B cell (primary cell): ENCODE measurements at regions not wholly inside any gene's neighbourhood (a gene's known extent, or its start where the extent isn't known, plus 50 kb on each side); places are given as distances from the start of the nearest gene placed in this dataset.

Experiments
- ATAC-seq: fragments of 200-7000 bp; cut with Tn5 transposase; one replicate; pipeline ENCODE4 v1.10.0; 2021; ENCODE audit warnings: low read depth, mild to moderate bottlenecking, moderate number of reproducible peaks, moderate library complexity
- CTCF ChIA-PET: fragments of 350-600 bp; sonication (Branson Sonifier 250); formaldehyde crosslinking; loops from one replicate; lab custom pipeline; 2021; ENCODE audit warnings: antibody characterized with exemption, inconsistent platforms; lab: Charles Lee
- POLR2A ChIA-PET: fragments of 350-600 bp; sonication (Branson Sonifier 250); formaldehyde crosslinking; loops from one replicate; lab custom pipeline; 2021; ENCODE audit warnings: antibody characterized with exemption; lab: Charles Lee
- DNase-seq: peaks from one replicate; pipeline ENCODE4 v3.0.0; 2013
- H2AFZ ChIP-seq: 2 replicates; pipeline ENCODE4 v1.6.1; 2012; ENCODE audit warnings: mild to moderate bottlenecking, low read depth, low read length; ENCODE audit not compliant: insufficient read depth, poor library complexity, severe bottlenecking
- H3K27ac ChIP-seq, 2 donors: 1 replicate in 1 of 2; 2 replicates in 1 of 2; pipeline ENCODE4 v1.5.1; 2012 to 2013; ENCODE audit warnings: low read length in 2 of 2, mild to moderate bottlenecking in 2 of 2, moderate library complexity in 1 of 2
- H3K27me3 ChIP-seq, 4 experiments: fragments of 200-600 bp in 1 of 4; sonication (generic) in 1 of 4; replicated peaks in 1 of 4; 1 replicate in 2 of 4; 2 replicates in 2 of 4; pipeline versions ENCODE4 v1.6.1 to v1.7.0; 2013 to 2016; ENCODE audit warnings: low read length in 3 of 4, mild to moderate bottlenecking in 2 of 4, mixed read lengths in 1 of 4, moderate library complexity in 1 of 4; ENCODE audit not compliant: insufficient read depth in 4 of 4, control insufficient read depth in 3 of 4; ENCODE audit errors: control extremely low read depth in 1 of 4
- H3K36me3 ChIP-seq, 2 experiments: replicated peaks in 1 of 2; 1 replicate in 1 of 2; 2 replicates in 1 of 2; pipeline versions ENCODE4 v1.6.1 to v1.7.1; 2013; ENCODE audit warnings: low read length in 1 of 2; ENCODE audit not compliant: insufficient read depth in 2 of 2, control insufficient read depth in 1 of 2; ENCODE audit errors: control extremely low read depth in 1 of 2, extremely low read depth in 1 of 2
- H3K4me1 ChIP-seq, 2 donors: fragments of 200-600 bp in 1 of 2; sonication (generic) in 1 of 2; 1 replicate in 1 of 2; 2 replicates in 1 of 2; pipeline versions ENCODE4 v1.5.1 to v1.6.1; 2013 to 2017; ENCODE audit warnings: low read length in 2 of 2; ENCODE audit not compliant: control insufficient read depth in 2 of 2, insufficient read depth in 2 of 2
- H3K4me2 ChIP-seq: replicated peaks from 2 replicates; pipeline ENCODE3; 2012; ENCODE audit warnings: mild to moderate bottlenecking, low read depth, low read length; ENCODE audit not compliant: poor library complexity, severe bottlenecking
- H3K4me3 ChIP-seq, 5 experiments: fragments of 200-600 bp in 1 of 5; sonication (generic) in 1 of 5; 1 replicate in 3 of 5; 2 replicates in 2 of 5; pipeline versions ENCODE4 v1.5.1 to v1.7.0; 2011 to 2016; ENCODE audit warnings: low read length in 4 of 5, mild to moderate bottlenecking in 4 of 5, low read depth in 2 of 5, control low read depth in 1 of 5, moderate library complexity in 1 of 5; ENCODE audit not compliant: insufficient read depth in 1 of 5; ENCODE audit errors: control extremely low read depth in 1 of 5, extremely low read depth in 1 of 5
- H3K79me2 ChIP-seq: fragments of 200-600 bp; sonication (generic); one replicate; pipeline ENCODE4 v1.6.0; 2016; ENCODE audit warnings: low read length; ENCODE audit not compliant: control insufficient read depth, insufficient read depth
- H3K9ac ChIP-seq: fragments of 200-600 bp; sonication (generic); 2 replicates; pipeline ENCODE4 v1.6.1; 2017; ENCODE audit warnings: mild to moderate bottlenecking, low read length, moderate library complexity
- H3K9me3 ChIP-seq, 3 donors: one replicate each; pipeline versions ENCODE4 v1.6.1 to v1.7.1; 2013; ENCODE audit warnings: low read length in 2 of 3; ENCODE audit not compliant: control insufficient read depth in 2 of 3, insufficient read depth in 1 of 3; ENCODE audit errors: control extremely low read depth in 1 of 3
- H4K20me1 ChIP-seq: 2 replicates; pipeline ENCODE4 v1.6.0; 2012; ENCODE audit warnings: mild to moderate bottlenecking, low read length; ENCODE audit not compliant: insufficient read depth, control insufficient read depth, poor library complexity, severe bottlenecking
- H3K27ac Mint-ChIP-seq: one replicate; pipeline ENCODE4 v1.8.0; 2021; ENCODE audit warnings: mixed read lengths
- H3K27me3 Mint-ChIP-seq: one replicate; pipeline ENCODE4 v1.8.0; 2021; ENCODE audit warnings: mixed read lengths
- H3K4me1 Mint-ChIP-seq: one replicate; pipeline ENCODE4 v1.8.0; 2021; ENCODE audit warnings: mixed read lengths
- H3K4me3 Mint-ChIP-seq: one replicate; pipeline ENCODE4 v1.8.0; 2021; ENCODE audit warnings: mixed read lengths
- H3K9me3 Mint-ChIP-seq: one replicate; pipeline ENCODE4 v1.8.0; 2022; ENCODE audit warnings: mixed read lengths; ENCODE audit not compliant: insufficient read depth
- CTCF ChIP-seq: fragments of 200-600 bp; IDR thresholded peaks from one replicate; pipeline ENCODE4 v1.8.0; 2022; ENCODE audit warnings: antibody characterized with exemption, mild to moderate bottlenecking
- EZH2 ChIP-seq: IDR thresholded peaks from 2 replicates; pipeline ENCODE4 v1.6.1; 2012; ENCODE audit warnings: borderline replicate concordance, low read depth, mild to moderate bottlenecking, moderate library complexity, low read length; ENCODE audit not compliant: insufficient read depth, poor library complexity, severe bottlenecking
- WGBS: methylation state at CpG from one replicate; pipeline ENCODE4 v1.1.5; 2013; ENCODE audit warnings: missing lambda C conversion rate; ENCODE audit not compliant: insufficient coverage; 5-methylcytosine and 5-hydroxymethylcytosine counted together
- intact Hi-C: fragments of 100-400 bp; cut with micrococcal nuclease; formaldehyde crosslinking; loops from one replicate; pipeline ENCODE4 v1.10.0; 2022

- H2AFZ ChIP-seq = no peak overlapping the region
- ChIA-PET CTCF (no interaction called here), POLR2A (no interaction called here)
- H3K9me3 Mint-ChIP-seq = no peaks in the 10 kb centered on the region
- H3K9me3 ChIP-seq = no peaks in the 10 kb centered on the region
- WGBS = 67% methylated on average over 3 of the region's 4 CpGs
- no peaks in the 10 kb centered on the region for H3K27me3 Mint-ChIP-seq
- H3K4me2 ChIP-seq = no peak overlapping the region
- H3K27ac Mint-ChIP-seq = no peak overlapping the region
- H3K9ac ChIP-seq = no peak overlapping the region
- H3K36me3 ChIP-seq = no peaks in the 10 kb centered on the region
- no peaks in the 10 kb centered on the region for H4K20me1 ChIP-seq
- H3K27me3 ChIP-seq = no peaks in the 10 kb centered on the region
- H3K4me3 ChIP-seq = no peak overlapping the region
- intact Hi-C loops = no loop called here
- H3K4me3 Mint-ChIP-seq = no peak overlapping the region
- no peak for DNase-seq
- no peak for ATAC-seq
- no peak overlapping the region for H3K27ac ChIP-seq
- no peak for TF ChIP-seq EZH2
- no peak for TF ChIP-seq CTCF
- H3K79me2 ChIP-seq = no peaks in the 10 kb centered on the region
- peaks cover 2% of the 10 kb centered on the region for H3K4me1 Mint-ChIP-seq
- no peaks in the 10 kb centered on the region for H3K4me1 ChIP-seq
Measured at GRCh38 chr1:58845942-58846341, 62.1 kb upstream of the JUN start.

DNA sequence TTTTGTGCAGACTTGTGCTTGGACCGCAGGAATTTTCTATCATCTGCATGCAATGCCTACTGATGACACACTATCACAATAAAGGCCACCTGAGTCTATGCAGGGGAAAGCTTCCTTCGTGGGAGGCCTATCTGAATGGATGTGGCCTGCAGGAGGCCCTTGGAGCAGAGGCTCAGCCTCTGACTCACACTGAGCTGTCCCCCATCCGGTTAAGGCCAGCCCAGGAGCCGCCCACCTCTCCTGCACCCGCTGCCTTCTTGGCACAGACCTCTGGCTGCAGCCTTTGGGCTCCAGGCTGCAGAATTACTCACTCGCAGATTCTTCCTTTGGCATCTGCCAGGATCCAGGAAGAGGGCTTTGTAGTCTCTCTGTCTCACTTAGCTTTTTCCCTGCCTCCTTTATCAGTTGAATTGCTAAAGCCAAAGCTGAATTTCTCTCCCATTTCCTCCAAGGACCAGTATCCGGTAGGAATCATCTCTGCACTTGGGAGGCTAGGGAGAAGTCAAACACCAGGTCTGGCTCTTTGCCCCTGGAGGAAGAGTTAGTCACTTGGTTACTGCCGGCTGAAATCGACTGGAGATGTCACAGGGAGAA is 65.1 kb upstream of the JUN start:
- Histone ChIP-seq H3K36me3 (no peaks in the 10 kb centered on the region), H3K27me3 (no peaks in the 10 kb centered on the region), H2AFZ (no peak overlapping the region), H3K4me3 (no peak overlapping the region), H4K20me1 (no peaks in the 10 kb centered on the region), H3K4me1 (no peaks in the 10 kb centered on the region), H3K27ac (no peak overlapping the region), H3K79me2 (no peaks in the 10 kb centered on the region), H3K4me2 (no peak overlapping the region), H3K9me3 (no peaks in the 10 kb centered on the region), H3K9ac (no peak overlapping the region)
- no peak overlapping the region for H3K4me3 Mint-ChIP-seq
- H3K4me1 Mint-ChIP-seq = peaks cover 4% of the 10 kb centered on the region
- no peaks in the 10 kb centered on the region for H3K9me3 Mint-ChIP-seq
- DNase-seq = no peak
- ChIA-PET CTCF (no interaction called here), POLR2A (no interaction called here)
- no peaks in the 10 kb centered on the region for H3K27me3 Mint-ChIP-seq
- no peak for ATAC-seq
- no peak overlapping the region for H3K27ac Mint-ChIP-seq
- intact Hi-C loops = no loop called here
- WGBS = 94% methylated on average over 9 of the region's 9 CpGs
- no peak for TF ChIP-seq CTCF
- TF ChIP-seq EZH2 = no peak
